Kidney (tissue), 13 donors: ENCODE measurements at regions not wholly inside any gene's neighbourhood (a gene's known extent, or its start where the extent isn't known, plus 50 kb on each side); places are given as distances from the start of the nearest gene placed in this dataset.
A peak's percentile ranks its signal among the peaks of the same experiment; 100 is the strongest.

Experiments
- DNase-seq, 5 donors: peaks; one replicate each; pipeline ENCODE4 v3.0.0-alpha.2; 2013 to 2020
- FAIRE-seq: peaks from 2 replicates; lab custom pipeline; 2012; peaks lifted over from hg19 to GRCh38; lab: Jason Lieb, UNC
- H3K27ac ChIP-seq, 2 donors: one replicate each; pipeline ENCODE4 v1.7.0; 2013; ENCODE audit warnings: low read depth in 2 of 2, low read length in 2 of 2, inconsistent platforms in 1 of 2
- H3K27me3 ChIP-seq: one replicate; pipeline ENCODE4 v1.7.1; 2013; ENCODE audit warnings: low read length, inconsistent platforms; ENCODE audit not compliant: control insufficient read depth, insufficient read depth
- H3K36me3 ChIP-seq, 3 donors: one replicate each; pipeline versions ENCODE4 v1.7.0 to v1.7.1; 2013; ENCODE audit warnings: low read length in 3 of 3, control low read depth in 1 of 3, inconsistent platforms in 1 of 3; ENCODE audit not compliant: insufficient read depth in 3 of 3, control insufficient read depth in 2 of 3
- H3K4me1 ChIP-seq, 3 donors: one replicate each; pipeline versions ENCODE4 v1.7.0 to v1.7.1; 2013; ENCODE audit warnings: low read length in 3 of 3, inconsistent platforms in 1 of 3, low read depth in 1 of 3; ENCODE audit not compliant: control insufficient read depth in 2 of 3, insufficient read depth in 2 of 3
- H3K4me3 ChIP-seq, 3 donors: one replicate each; pipeline versions ENCODE4 v1.7.0 to v1.8.1; 2013; ENCODE audit warnings: low read length in 3 of 3, control low read depth in 1 of 3, inconsistent platforms in 1 of 3
- H3K9ac ChIP-seq, 3 donors: one replicate each; pipeline versions ENCODE4 v1.7.0 to v1.7.1; 2013; ENCODE audit warnings: low read length in 3 of 3, control low read depth in 1 of 3, inconsistent platforms in 1 of 3
- H3K9me3 ChIP-seq, 3 donors: one replicate each; pipeline versions ENCODE4 v1.7.0 to v1.7.1; 2013; ENCODE audit warnings: low read length in 3 of 3, control low read depth in 1 of 3, inconsistent platforms in 1 of 3; ENCODE audit not compliant: control insufficient read depth in 2 of 3, insufficient read depth in 1 of 3
- CTCF ChIP-seq: IDR thresholded peaks from 3 replicates; pipeline ENCODE4 v1.5.1; 2012; ENCODE audit warnings: mild to moderate bottlenecking, moderate library complexity, borderline replicate concordance; ENCODE audit not compliant: insufficient read depth; ENCODE audit errors: extremely low read depth
- intact Hi-C: fragments of 100-400 bp; cut with DNase I; formaldehyde crosslinking; loops from one replicate; pipeline ENCODE4 v1.11.1; 2022
- donor health status: control.
- donor health status: control.
- donor health status: control.
- donor health status: control.
- donor health status: control.
- donor health status: DM: yes; HTN: yes; CAD: no.
- donor health status: Normal renal cell carcinoma (clear cell type).

- Histone ChIP-seq H3K4me1 (no peaks in the 10 kb centered on the region), H3K36me3 (no peaks in the 10 kb centered on the region), H3K27me3 (no peaks in the 10 kb centered on the region), H3K9me3 (no peaks in the 10 kb centered on the region), H3K27ac (no peak overlapping the region), H3K9ac (no peak overlapping the region), H3K4me3 (no peak overlapping the region)
- intact Hi-C loops: no loop called here
- no peak for FAIRE-seq
- DNase-seq: peak in 1 of 5 donors; percentile 2
- TF ChIP-seq CTCF: no peak
Measured at GRCh38 chr6:14851281-14851680, 394.6 kb upstream of the JARID2 start.

- no peaks in the 10 kb centered on the region for H3K27me3 ChIP-seq
- intact Hi-C loops: no loop called here
Measured at GRCh38 chr6:14852375-14852774, 393.5 kb upstream of the JARID2 start.

GRCh38 chr6:14856177-14856576 is 389.7 kb upstream of the JARID2 start:
- H3K4me1 ChIP-seq: no peaks in the 10 kb centered on the region
- no peaks in the 10 kb centered on the region for H3K27me3 ChIP-seq
- H3K9me3 ChIP-seq: no peaks in the 10 kb centered on the region
- H3K36me3 ChIP-seq: no peaks in the 10 kb centered on the region
- H3K4me3 ChIP-seq: no peak overlapping the region
- FAIRE-seq (no peak), DNase-seq (no peak)
- H3K9ac ChIP-seq: no peak overlapping the region
- H3K27ac ChIP-seq: no peak overlapping the region
- intact Hi-C loops: no loop called here
- no peak for TF ChIP-seq CTCF

More at GRCh38 chr6:14852375-14852774, 393.5 kb upstream of the JARID2 start:
- H3K9ac ChIP-seq: no peak overlapping the region
- H3K4me1 ChIP-seq: no peaks in the 10 kb centered on the region
- FAIRE-seq: no peak
- no peaks in the 10 kb centered on the region for H3K36me3 ChIP-seq
- no peaks in the 10 kb centered on the region for H3K9me3 ChIP-seq
- no peak overlapping the region for H3K4me3 ChIP-seq
- DNase-seq: peak in 1 of 5 donors; percentile 7
- H3K27ac ChIP-seq: no peak overlapping the region
- no peak for TF ChIP-seq CTCF

- Histone ChIP-seq H3K4me1 (no peaks in the 10 kb centered on the region), H3K9me3 (no peaks in the 10 kb centered on the region), H3K36me3 (no peaks in the 10 kb centered on the region), H3K27ac (no peak overlapping the region), H3K27me3 (no peaks in the 10 kb centered on the region), H3K4me3 (no peak overlapping the region), H3K9ac (no peak overlapping the region)
- intact Hi-C loops: no loop called here
- no peak for TF ChIP-seq CTCF
- FAIRE-seq (no peak), DNase-seq (no peak)
Measured at GRCh38 chr6:14857001-14857400, 388.9 kb upstream of the JARID2 start.
